ENCODE measurements at regions not wholly inside any gene's neighbourhood (a gene's known extent, or its start where the extent isn't known, plus 50 kb on each side); places are given as distances from the start of the nearest gene placed in this dataset.

DNA sequence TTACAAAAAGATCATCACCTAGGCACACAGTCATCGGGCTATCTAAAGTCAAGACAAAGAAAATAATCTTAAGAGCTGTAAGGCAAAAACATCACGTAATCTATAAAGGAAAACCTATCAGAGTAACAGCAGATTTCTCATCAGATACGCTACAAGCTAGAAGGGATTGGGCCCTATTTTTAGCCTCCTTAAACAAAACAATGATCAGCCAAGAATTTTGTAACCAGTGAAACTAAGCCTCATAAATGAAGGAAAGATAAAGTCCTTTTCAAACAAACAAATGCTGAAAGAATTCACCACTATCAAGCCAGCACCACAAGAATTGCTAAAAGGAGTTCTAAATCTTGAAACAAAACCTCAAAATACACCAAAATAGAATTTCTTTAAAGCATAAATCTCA is 191.6 kb upstream of the BMP4 start:
- Histone ChIP-seq H3K27me3 (ENCODE audit: control insufficient read depth, insufficient read depth, low read length) (peaks cover 4% of the 10 kb centered on the region; the same call in 1 of the 2 replicates), H3K14ac (replicated peaks; ENCODE audit: low read depth, low read length) (no peak overlapping the region), H3K23ac (ENCODE audit: low read depth, low read length) (no peak overlapping the region), H3K9ac (ENCODE audit: low read depth, low read length) (no peak overlapping the region), H3K4ac (ENCODE audit: low read depth, low read length) (no peak overlapping the region), H3K4me1 (ENCODE audit: control insufficient read depth, insufficient read depth, low read length) (no peaks in the 10 kb centered on the region), H2BK15ac (ENCODE audit: low read depth, low read length) (no peak overlapping the region), H2AK5ac (ENCODE audit: low read depth, low read length) (no peak overlapping the region), H2AFZ (replicated peaks; ENCODE audit: low read length, poor library complexity) (no peak overlapping the region), H3K18ac (ENCODE audit: low read depth, low read length) (no peak overlapping the region), H3K36me3 (ENCODE audit: control insufficient read depth, insufficient read depth, low read length) (no peaks in the 10 kb centered on the region), H4K91ac (ENCODE audit: insufficient read depth, low read depth, low read length) (no peak overlapping the region), H3K27ac (ENCODE audit: insufficient read depth, low read length) (no peak overlapping the region), H3K9me1 (ENCODE audit: insufficient read depth, low read length) (no peaks in the 10 kb centered on the region), H2AK9ac (replicated peaks; ENCODE audit: low read depth, low read length, poor library complexity) (no peak overlapping the region), H2BK20ac (ENCODE audit: low read depth, low read length) (no peak overlapping the region), H2BK5ac (ENCODE audit: low read depth, low read length, poor library complexity, severe bottlenecking) (no peak overlapping the region), H4K5ac (ENCODE audit: low read depth, low read length) (no peak overlapping the region), H3K56ac (ENCODE audit: extremely low read depth, insufficient read depth, low read length) (no peak overlapping the region), H3K4me2 (ENCODE audit: low read depth, low read length) (no peak overlapping the region), H4K20me1 (ENCODE audit: insufficient read depth, low read length) (no peaks in the 10 kb centered on the region), H3K9me3 (ENCODE audit: control insufficient read depth, insufficient read depth, low read length) (0 out of 2 replicates have a peak, but pooled peaks cover 1% of the 10 kb centered on the region), H4K8ac (ENCODE audit: low read depth in 2 of 2, low read length in 2 of 2) (no peak overlapping the region), H3K4me3 (ENCODE audit: insufficient read depth, low read depth, low read length) (no peak overlapping the region), H3K79me1 (ENCODE audit: low read depth in 1 of 2, low read length in 2 of 2) (no peaks in the 10 kb centered on the region), H2BK120ac (ENCODE audit: low read depth, low read length) (no peak overlapping the region)
- no TSS peak for BruUV-seq (replicated peaks)
- TF ChIP-seq, protein P1, sequence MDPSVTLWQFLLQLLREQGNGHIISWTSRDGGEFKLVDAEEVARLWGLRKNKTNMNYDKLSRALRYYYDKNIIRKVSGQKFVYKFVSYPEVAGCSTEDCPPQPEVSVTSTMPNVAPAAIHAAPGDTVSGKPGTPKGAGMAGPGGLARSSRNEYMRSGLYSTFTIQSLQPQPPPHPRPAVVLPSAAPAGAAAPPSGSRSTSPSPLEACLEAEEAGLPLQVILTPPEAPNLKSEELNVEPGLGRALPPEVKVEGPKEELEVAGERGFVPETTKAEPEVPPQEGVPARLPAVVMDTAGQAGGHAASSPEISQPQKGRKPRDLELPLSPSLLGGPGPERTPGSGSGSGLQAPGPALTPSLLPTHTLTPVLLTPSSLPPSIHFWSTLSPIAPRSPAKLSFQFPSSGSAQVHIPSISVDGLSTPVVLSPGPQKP (IDR thresholded peaks at IDR 0.05; ENCODE audit: borderline replicate concordance, low read depth, low read length) = no peak
- TF ChIP-seq, protein P2, sequence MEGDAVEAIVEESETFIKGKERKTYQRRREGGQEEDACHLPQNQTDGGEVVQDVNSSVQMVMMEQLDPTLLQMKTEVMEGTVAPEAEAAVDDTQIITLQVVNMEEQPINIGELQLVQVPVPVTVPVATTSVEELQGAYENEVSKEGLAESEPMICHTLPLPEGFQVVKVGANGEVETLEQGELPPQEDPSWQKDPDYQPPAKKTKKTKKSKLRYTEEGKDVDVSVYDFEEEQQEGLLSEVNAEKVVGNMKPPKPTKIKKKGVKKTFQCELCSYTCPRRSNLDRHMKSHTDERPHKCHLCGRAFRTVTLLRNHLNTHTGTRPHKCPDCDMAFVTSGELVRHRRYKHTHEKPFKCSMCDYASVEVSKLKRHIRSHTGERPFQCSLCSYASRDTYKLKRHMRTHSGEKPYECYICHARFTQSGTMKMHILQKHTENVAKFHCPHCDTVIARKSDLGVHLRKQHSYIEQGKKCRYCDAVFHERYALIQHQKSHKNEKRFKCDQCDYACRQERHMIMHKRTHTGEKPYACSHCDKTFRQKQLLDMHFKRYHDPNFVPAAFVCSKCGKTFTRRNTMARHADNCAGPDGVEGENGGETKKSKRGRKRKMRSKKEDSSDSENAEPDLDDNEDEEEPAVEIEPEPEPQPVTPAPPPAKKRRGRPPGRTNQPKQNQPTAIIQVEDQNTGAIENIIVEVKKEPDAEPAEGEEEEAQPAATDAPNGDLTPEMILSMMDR (conservative IDR thresholded peaks at IDR 0.05; ENCODE audit: low read depth, low read length) = no peak
- no peak for TF ChIP-seq MAZ (IDR thresholded peaks at IDR 0.05; ENCODE audit: borderline replicate concordance, low read depth, low read length)
- TF ChIP-seq MAFK (IDR thresholded peaks at IDR 0.05; ENCODE audit: low read depth, low read length) = no peak
- no peak for TF ChIP-seq RFX5 (IDR thresholded peaks at IDR 0.05; ENCODE audit: low read depth, low read length)
- no peak for TF ChIP-seq MXI1 (IDR thresholded peaks at IDR 0.05; ENCODE audit: borderline replicate concordance, low read depth, low read length)
- TF ChIP-seq RCOR1 (IDR thresholded peaks at IDR 0.05; ENCODE audit: insufficient replicate concordance, low read length) = no peak
- TF ChIP-seq, protein P3, sequence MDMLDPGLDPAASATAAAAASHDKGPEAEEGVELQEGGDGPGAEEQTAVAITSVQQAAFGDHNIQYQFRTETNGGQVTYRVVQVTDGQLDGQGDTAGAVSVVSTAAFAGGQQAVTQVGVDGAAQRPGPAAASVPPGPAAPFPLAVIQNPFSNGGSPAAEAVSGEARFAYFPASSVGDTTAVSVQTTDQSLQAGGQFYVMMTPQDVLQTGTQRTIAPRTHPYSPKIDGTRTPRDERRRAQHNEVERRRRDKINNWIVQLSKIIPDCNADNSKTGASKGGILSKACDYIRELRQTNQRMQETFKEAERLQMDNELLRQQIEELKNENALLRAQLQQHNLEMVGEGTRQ (IDR thresholded peaks at IDR 0.05; ENCODE audit: low read depth, low read length) = no peak
- TF ChIP-seq POLR2A (IDR thresholded peaks at IDR 0.05; ENCODE audit: low read depth, low read length) = no peak
- no peak for TF ChIP-seq FOS (IDR thresholded peaks at IDR 0.05; ENCODE audit: low read depth, low read length)
- TF ChIP-seq SMC3 (IDR thresholded peaks at IDR 0.05; ENCODE audit: low read depth, low read length) = no peak
- TF ChIP-seq CEBPB (IDR thresholded peaks at IDR 0.05; ENCODE audit: low read depth, low read length) = no peak
- TF ChIP-seq RAD21 (IDR thresholded peaks at IDR 0.05; ENCODE audit: low read length) = no peak
- no peak for TF ChIP-seq BHLHE40 (IDR thresholded peaks at IDR 0.05; ENCODE audit: low read depth, low read length)
- no peak for TF ChIP-seq CHD1 (IDR thresholded peaks at IDR 0.05; ENCODE audit: low read depth, low read length)
- no peak for TF ChIP-seq NFE2L2 (IDR thresholded peaks at IDR 0.05; ENCODE audit: low read depth, low read length)
- no peak for ATAC-seq (ENCODE audit: low read depth)
- CTCF ChIA-PET = no interaction called here
- in situ Hi-C loops (cut with MboI; ENCODE audit: low sequenced_read_pairs) = no loop called here
- no peak for DNase-seq
- dilution Hi-C loops (cut with HindIII; ENCODE audit: low sequenced_read_pairs, unreplicated experiment) = no loop called here
- POLR2A ChIA-PET (ENCODE audit: unreplicated experiment) = no interaction called here
- intact Hi-C loops (cut with micrococcal nuclease) = no loop called here
- WGBS, 2 experiments (ENCODE audit: extremely low coverage in 2 of 2, insufficient read length in 1 of 2) = no CpG with 5 or more reads among the region's 3 CpGs
